ENCODE measurements at regions not wholly inside any gene's neighbourhood (a gene's known extent, or its start where the extent isn't known, plus 50 kb on each side); places are given as distances from the start of the nearest gene placed in this dataset.
"Not testable (repeated sequence)": the region's sequence is repeated elsewhere in the genome, so short reads cannot be mapped to it uniquely, and the experiment has no call there.

DNA sequence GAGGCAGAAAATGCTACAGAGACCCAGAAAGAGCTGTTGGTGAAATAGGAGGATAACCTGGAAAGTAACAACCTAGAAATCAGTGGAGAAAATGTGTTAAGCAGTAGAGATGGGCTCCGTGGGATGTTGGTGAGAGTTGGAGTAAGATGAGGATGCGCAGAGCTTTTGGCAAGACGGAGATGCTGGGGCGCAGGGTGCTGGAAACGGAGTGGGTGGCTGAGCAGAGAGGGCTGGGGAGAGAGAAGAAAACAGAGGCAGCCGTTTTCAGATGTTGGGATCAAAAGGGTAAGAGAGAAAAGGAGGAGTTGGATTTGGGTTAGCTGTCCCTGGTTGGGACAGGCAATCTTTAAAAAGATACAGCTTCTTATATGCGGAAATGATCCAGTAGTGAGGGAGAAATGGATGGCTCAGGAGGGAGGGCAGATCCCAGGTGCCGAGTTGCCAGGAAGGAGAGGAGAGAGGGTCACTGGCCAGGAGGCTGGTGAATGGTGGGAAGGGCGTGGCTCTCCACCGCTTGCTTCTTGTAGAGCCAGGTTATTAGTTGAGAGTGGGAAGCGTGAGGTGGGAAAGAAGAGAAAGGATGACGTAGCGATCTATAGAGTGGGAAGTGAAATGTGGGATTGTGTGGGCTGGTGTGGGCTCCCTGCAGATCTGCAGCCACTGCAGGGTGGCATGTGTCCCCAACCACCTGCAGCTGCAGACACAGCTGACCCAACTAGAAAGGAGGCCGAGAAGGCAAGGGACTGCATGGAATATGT lies 182.2 kb upstream of the SVIL start:
- DNase-seq: no peak

DNA sequence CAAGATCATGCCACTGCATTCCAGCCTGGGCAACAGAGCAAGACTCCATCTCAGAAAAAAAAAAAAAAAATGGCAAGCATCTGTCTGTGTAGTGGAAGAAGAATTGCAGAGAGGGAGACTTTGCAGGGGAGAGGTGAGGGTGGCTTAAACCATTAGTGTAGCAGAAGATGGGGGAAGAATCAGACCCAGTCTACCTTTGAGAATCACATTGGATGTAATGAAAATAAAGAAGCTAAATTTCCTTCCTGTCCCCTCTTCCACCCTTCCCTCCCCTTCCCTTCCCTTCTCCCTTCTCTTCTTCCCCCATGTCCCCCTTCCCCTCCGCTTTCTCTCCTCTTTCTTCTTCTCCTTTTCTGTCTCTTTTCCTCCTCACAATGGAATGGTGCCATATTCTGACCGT lies 180.8 kb upstream of the SVIL start:
- no peak for DNase-seq

DNA sequence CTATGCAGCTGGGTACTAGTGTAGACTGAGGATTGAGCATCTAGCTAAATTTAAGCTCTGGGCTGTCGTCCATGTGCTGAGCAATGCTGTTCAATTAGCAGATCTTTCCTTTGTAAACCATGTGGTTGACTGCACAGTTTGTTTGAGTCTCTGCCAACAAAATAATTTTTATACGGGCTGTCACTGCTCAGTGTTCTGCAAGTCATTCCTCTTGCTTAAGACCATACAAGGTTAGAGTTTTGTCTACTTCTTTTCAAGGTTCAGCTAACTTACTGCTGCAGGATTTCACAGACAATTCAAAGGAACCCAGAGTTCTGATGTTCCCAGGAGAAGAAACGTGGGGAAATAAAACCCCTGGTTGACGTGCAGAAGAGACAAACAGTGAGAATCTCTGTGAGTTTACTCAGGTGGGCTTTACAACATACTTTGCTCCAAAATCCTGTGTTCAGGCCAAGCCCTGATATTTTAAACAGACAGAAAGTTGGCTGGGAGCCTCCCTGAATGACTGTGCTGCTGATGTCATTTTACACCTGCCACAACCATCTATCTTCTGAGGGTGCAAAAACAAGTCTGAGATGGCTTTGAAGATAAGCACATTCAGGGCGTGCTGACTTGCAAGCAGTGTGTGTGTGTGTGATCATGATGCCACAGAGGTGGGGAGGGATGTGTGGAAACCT lies 177.1 kb upstream of the SVIL start:
- DNase-seq: no peak

DNA sequence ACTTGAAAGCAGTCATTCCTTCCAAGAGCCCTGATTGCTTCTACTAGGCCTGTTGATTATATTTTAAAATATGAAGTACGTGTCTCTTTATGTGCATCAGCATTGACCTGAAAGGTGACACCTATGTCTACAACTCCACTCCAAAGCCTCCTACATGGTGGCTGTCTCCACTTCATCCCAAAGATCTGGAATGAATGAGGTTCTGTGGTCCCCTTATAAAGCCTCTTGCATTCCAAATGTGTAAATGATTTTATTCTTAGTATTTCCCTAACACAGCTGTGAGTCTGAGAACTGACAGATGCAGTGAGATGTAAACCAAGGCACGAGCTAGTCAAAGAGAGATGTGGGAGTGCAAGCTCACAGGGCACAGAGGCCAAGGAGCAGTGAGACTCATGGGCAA lies 176.0 kb upstream of the SVIL start:
- no peak for DNase-seq

DNA sequence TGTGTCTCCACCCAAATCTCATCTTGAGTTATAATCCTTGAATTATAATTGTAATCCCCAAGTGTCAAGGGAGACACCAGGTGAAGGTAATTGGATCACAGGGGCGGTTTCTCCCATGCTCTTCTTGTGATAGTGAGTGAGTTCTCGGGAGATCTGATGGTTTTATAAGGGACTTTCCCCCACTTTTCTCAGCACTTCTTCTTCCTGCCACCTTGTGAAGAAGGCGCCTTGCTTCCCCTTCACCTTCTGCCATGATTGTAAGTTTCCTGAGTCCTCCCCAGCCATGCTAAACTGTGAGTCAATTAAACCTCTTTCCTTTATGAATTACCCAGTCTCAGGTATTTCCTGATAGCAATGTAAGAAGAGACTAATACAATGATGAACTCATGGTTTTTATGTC lies 175.5 kb upstream of the SVIL start:
- DNase-seq: not testable (repeated sequence)

DNA sequence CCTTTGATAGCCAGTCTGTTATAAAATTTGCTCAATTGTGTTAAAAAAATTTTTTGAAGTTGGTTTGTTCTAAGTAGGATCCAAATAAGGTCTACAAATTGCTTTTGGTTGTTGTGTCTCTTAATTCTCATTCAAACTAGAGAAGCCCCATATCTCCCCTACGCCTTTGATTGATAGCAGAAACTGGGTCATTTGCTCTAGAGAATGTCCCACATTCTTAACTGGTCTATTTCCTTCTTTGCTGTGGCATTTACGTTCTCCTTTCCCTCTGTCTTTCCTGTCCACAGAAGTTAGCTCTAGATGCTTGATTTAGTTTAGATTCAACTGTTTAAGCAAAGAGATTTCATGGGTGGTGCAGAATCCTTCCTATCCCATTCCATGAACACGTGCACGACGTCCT lies 174.6 kb upstream of the SVIL start:
- DNase-seq: no peak

DNA sequence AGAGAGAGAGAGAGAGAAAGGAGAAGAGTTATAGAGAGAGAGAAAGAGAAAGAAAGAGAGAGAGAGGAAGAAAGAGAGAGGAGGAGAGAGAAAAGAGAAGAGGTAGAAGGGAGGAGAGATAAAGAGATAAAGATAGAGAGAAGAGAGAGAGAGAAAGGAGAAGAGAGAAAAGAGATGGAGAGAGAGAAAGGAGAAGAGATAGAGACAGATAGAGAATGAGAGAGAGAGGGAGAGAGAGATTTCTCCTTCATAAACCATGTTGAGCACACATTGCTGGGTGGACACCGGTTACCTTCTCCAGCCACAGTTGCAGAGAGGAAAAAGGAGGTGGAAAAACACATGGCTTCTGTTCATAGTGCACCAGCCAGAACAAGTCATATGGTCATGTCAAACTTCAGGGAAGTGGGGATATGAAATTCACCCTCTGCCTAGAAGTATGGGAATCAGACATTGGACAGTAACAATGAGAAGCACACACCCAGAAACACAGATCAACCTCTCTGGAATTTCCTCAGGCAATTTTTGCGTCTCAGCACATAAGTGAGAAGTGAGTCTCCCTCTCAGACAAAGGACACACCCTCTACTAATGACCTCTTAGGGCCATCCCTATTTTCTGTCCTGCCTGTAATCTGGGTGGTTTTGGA lies 172.5 kb upstream of the SVIL start:
- no peak for DNase-seq

DNA sequence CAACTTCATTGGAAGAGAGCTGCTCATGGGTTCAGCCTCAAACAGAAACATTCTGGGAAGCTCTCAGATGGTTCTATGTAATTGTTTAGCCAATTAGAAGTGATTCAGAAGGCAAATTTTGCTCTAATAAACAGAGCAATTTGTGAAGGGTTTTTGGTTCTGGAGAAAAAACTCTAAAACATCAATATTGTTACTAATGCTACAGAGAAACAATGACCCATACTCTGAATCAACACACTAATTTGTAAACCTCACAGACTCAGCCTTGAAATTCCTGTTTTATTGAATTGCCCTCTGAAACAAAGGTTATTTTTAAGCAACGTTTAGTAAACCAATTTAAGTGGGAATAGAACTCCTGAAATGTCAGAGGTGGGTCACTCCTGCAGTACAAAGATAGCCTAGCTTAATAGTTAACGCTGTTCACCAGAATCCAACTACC lies 171.6 kb upstream of the SVIL start:
- no peak for DNase-seq

DNA sequence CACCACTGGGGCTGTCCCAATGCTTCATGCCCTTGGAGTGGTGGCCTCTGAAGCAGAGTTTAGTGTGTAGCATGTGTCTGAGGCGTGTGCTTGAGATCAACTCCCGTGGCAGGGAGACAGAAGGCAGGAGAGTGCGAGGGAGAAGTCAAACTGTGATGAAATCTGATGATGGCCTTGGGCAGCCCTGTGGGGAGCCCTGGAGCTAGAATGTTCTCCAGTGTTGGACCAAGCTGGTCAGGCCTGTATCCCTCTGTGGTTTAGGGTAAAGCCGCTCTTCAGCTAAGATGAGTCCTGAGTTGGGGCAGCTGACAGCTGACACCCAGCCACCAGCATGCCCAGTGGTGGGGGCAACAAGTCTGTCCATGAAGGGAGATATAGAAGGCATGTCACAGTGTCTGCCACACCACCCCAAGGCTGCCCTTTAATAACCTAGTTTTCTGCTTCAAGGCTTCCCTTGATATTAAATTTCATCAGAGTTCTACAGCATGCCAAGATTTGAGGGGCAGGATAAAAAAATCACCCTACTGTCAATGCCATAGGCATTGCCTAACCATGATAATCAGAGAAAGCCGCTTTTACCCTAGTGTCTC lies 170.5 kb upstream of the SVIL start:
- DNase-seq: no peak

DNA sequence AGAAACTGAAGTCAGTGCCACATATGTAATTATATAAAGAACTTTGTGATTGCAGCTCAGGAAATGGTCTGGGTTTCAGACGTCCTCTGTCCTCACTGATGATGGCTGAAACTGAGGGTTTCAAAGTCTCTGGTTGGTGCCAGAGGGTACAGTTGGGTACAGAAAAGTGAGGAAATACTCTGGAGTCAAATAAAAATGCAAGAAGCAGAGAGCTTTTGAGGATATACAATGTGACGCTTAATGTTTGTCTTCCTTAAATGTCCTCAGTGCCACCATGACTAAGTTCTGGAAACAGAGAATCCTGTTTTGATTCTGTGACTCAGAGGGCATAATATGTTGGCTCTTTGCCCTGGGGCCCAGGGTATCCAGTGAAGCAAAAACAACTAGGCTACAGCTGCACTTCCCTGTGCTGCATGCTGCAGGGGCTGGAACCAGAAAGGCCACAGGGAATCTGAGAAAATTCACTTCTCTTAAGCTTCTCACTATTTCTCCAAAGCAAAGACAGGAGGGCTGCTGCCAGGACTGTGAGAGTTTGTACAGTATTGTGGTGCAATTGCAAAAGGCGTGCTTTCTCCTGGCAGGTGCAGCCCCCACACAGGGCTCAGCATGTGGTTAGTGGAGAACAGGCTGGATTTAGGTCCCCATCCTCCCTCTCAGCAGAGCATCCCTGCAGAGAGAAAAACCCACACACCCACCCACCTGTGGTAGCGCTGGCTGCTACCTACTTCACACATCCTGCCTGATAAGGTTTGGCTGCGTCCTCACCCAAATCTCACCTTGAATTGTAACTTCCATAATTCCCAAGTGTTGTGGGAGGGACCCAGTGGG lies 169.5 kb upstream of the SVIL start:
- DNase-seq: no peak

DNA sequence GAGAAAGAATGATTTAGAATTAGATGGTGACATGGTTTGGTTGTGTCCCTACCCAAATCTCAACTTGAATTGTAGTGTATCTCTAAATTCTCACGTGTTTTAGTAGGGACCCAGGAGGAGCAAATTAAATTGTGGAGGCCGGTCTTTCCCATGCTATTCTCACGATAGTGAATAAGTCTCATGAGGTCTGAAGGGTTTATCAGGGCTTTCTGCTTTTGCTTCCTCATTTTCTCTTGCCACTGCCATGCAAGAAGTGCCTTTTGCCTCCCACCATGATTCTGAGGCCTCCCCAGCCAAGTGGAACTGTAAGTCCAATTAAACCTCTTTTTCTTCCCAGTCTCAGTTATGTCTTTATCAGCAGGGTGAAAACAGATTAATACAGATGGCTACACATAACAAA lies 167.4 kb upstream of the SVIL start:
- DNase-seq: no peak

DNA sequence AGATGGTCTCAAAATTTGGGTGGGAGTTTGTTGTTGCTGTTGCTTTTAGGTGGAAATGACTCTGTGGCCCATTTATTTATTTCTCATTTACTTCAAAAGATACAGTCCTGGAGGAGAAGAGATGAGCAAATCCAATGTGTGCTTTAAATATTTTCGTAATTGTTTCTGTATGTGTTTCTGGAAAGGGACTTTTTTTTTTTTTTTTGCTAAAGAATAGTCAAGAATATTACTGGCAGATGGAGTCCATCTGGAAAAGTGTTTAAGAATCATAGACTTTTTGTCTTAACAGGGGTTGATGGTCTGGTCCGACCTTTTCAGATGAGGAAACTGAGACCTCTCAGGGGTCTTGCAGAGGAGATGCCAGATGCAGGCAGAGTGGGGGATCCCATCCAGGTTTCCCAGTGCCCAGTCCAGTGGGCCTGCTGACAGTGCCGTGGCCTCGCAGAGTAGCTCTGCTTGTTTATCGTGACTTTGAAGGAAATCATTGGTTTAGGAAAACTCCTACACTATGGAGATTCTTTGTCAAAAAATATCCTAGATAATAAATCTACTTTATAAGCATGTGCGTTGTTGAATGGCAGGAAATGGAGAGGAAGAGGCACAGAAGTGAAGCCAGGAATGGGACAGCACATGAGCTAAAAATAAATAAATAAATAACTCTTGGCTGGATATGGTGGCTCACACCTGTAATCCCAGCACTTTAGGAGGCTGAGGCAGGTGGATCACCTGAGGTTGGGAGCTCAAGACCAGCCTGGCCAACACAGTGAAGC lies 164.3 kb upstream of the SVIL start:
- DNase-seq: no peak

DNA sequence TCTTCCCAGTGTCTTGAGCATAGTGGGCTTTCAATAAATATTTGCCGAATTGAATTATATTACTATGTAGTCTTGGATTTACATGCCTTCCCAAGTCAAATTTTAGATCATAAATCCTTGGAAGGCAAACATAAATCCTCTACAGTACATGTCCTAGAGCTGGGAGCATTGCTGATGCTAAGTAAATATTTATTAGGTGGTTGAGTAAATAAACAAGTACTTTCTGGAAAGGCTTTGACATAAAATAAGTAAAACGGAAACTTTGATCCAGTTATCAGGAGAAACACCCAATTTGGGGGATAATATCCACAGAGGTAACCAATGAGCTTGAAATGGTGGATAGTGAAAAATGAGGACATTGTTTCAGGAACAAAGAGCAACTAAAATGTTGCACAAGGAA lies 162.8 kb upstream of the SVIL start:
- no peak for DNase-seq

DNA sequence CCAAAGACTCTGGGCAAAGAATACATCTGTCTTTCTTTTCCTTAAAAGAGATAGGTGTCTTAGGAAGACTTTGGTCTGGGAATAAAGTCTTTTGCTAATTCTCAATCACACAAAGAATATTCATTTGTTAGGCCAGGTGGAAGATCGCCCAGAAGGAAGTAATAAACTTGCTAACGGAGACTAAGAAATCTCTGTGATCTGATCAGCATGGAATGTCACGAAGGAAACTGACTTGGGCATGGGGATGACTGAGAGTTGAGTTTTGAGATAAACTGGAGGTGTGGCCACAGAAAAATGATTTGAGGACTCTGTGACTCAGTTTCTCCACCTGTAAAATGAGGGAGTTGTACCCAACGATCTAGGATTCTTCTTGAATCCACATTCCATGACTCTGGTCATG lies 161.1 kb upstream of the SVIL start:
- no peak for DNase-seq

DNA sequence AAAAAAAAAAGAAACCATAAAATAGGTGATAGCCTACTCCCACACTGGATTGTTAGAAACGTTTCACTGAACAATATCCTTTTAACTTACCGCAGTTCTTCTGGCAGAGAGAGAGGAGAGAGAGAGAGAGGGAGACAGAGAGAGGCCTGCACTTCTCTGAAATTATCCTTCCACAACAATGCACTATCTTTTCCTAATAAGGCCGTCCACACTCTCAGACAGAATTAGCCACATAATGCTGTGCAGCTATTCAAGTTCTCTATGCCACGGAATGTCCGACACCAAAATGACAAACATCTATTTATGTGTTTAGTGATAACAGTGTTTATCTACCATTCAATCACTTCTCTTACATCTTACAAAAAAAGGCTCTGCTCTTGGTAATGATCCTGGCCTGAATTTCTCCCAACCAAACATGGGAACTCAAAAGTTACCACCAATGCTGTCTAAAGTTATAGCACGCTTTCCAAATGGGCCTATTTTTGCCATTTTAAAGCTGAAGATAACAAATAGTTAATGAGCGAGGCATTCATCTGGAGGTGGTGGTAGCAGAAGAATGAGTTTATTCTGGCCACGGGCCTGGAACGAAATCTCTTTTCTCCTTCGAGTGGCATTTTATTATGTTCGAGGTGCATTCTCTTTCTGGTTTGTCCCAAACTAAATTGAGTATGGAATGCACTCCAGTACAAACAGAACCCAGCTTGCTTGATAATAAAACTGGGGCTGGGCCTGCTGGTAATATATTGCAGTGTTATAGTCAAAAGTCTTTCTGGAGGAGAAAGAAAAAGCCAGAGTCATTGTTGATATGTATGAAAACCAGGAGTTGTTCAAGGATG lies 160.2 kb upstream of the SVIL start:
- DNase-seq: no peak

DNA sequence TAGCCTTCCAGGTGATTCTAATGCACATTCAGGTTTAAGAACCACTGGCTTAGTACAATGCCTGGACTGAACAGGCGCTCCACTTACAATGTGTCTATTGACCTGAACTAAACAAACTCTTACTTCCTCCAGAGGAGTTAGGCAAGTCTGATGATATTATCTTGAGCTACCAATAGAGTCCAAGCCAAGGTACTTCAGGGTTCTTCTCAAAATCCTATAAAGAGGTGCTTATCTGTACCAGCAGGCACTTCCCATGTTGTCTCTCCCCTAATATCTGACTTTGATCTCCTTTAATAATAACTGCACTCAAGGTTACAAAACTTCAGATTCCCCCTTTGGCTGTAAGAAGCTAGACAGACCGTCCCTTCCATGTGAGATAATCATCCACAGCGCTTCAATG lies 157.0 kb upstream of the SVIL start:
- DNase-seq: no peak

DNA sequence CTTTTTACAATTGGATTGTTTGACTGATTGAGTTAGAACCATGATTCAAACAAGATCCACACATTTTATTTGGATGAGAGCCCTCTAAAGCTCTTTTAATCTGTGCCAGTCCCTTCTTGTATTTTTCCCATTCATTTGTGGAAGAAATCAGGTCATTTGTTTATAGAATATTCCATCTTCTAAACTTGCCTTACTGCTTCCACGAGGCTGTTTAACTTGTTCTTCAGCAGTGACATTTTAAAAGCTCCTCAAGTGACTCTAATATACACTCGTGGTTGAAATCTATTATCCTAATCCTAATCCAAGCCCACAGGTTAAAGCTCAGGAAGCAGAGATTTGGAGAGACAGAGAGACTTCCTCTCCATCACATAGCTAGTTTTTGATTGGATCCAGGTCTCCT lies 155.4 kb upstream of the SVIL start:
- no peak for DNase-seq

DNA sequence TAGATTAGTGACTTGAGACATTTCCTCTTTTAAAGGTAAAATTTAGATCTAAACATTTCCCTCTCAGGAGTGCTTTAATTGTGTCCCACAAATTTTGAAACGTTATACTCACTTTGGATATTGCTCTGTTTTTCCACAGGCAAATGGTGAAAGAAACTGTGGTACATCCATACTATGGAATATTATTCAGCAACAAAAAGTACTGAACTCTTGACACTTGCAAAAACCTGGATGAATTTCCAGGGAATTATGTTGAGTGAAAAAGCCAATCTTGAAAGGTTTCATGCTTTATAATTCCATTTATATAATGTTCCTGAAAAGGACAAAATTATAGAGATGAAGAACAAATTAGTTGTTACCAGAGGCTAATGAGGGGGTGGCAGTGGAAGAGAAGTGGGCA lies 153.3 kb upstream of the SVIL start:
- no peak for DNase-seq

DNA sequence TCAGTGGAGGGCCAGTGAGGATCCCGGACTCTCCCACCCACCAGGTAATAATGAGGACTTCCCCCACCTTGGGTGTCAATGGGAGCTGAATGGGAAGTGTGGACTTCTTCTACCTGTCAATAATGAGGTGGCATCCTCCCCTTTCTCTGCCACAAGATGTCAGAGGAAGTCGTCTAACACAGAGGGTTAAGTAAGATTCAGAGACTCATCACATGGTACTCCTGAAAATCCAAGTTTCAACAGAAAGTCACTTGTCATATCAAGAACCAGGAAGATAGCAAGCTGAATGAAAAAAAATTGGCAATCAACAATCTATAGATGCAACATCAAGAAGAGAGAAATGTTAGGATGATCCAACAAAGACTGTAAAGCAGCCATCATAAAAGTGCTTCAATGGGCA lies 150.9 kb upstream of the SVIL start:
- DNase-seq: no peak

DNA sequence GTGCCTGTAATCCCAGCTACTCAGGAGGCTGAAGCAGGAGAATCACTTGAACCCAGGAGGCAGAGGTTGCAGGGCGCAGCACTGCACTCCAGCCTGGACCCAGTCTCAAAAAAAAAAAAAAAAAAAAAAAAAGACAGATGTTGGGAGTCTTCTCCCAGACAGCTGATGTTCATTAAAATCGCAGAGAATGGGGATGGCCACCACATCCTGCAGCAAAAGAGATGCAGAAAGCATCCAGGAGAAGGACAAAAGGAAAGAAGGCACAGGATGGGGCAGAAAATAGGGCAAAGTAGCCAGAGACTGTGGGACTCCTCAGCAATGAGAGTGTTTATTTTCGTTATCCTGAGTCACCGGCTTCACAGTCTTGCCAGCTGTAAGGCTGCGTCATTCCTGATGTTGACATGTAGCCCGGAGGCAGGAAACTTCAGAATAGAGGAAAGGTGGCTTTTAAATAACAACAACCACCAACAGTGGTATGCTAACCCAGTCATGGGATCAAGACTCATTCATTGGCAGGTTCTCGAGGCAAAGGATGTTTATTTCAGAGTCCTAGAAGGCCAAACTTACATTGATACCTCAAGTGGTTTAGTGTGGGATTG lies 149.5 kb upstream of the SVIL start:
- no peak for DNase-seq
